Trophoblast cell (in vitro differentiated cells and primary cell): ENCODE measurements at regions not wholly inside any gene's neighbourhood (a gene's known extent, or its start where the extent isn't known, plus 50 kb on each side); places are given as distances from the start of the nearest gene placed in this dataset.
"Not testable (repeated sequence)": the region's sequence is repeated elsewhere in the genome, so short reads cannot be mapped to it uniquely, and the experiment has no call there.

ENCODE experiments used
- DNase-seq, 2 donors: peaks; one replicate each; pipeline ENCODE4 v3.0.0-alpha.2; 2016
- H2AFZ ChIP-seq: 2 replicates; pipeline ENCODE4 v1.6.1; 2013; ENCODE audit warnings: low read length, moderate library complexity, mild to moderate bottlenecking; ENCODE audit not compliant: insufficient read depth, poor library complexity
- H2AK5ac ChIP-seq: 2 replicates; pipeline ENCODE4 v1.6.1; 2013; ENCODE audit warnings: mild to moderate bottlenecking, low read length
- H2BK120ac ChIP-seq: 2 replicates; pipeline ENCODE4 v1.6.1; 2013; ENCODE audit warnings: low read length, mild to moderate bottlenecking, moderate library complexity; ENCODE audit not compliant: insufficient read depth, poor library complexity
- H2BK12ac ChIP-seq: 2 replicates; pipeline ENCODE4 v1.6.1; 2013; ENCODE audit warnings: mild to moderate bottlenecking, low read length, moderate library complexity
- H2BK5ac ChIP-seq: 2 replicates; pipeline ENCODE4 v1.6.1; 2013; ENCODE audit warnings: low read length, low read depth, moderate library complexity, mild to moderate bottlenecking; ENCODE audit not compliant: poor library complexity
- H3K14ac ChIP-seq: 2 replicates; pipeline ENCODE4 v1.6.1; 2013; ENCODE audit warnings: mild to moderate bottlenecking, low read length
- H3K18ac ChIP-seq: 2 replicates; pipeline ENCODE4 v1.6.1; 2013; ENCODE audit warnings: mild to moderate bottlenecking, low read length
- H3K23ac ChIP-seq: 2 replicates; pipeline ENCODE4 v1.6.1; 2013; ENCODE audit warnings: low read length
- H3K27ac ChIP-seq: 2 replicates; pipeline ENCODE4 v1.5.1; 2013; ENCODE audit warnings: low read depth, mild to moderate bottlenecking, inconsistent platforms, low read length, moderate library complexity
- H3K27me3 ChIP-seq: 2 replicates; pipeline ENCODE4 v1.6.1; 2013; ENCODE audit warnings: inconsistent platforms, mild to moderate bottlenecking, low read length, moderate library complexity; ENCODE audit not compliant: insufficient read depth
- H3K36me3 ChIP-seq, 2 experiments: 1 replicate in 1 of 2; 2 replicates in 1 of 2; pipeline ENCODE4 v1.6.1; 2013; ENCODE audit warnings: low read length in 2 of 2, mild to moderate bottlenecking in 2 of 2, moderate library complexity in 1 of 2; ENCODE audit not compliant: insufficient read depth in 2 of 2, control insufficient read depth in 1 of 2
- H3K4ac ChIP-seq: 2 replicates; pipeline ENCODE4 v1.6.1; 2013; ENCODE audit warnings: low read depth, mild to moderate bottlenecking, low read length, moderate library complexity
- H3K4me1 ChIP-seq, 2 experiments: 1 replicate in 1 of 2; 2 replicates in 1 of 2; pipeline ENCODE4 v1.6.1; 2013; ENCODE audit warnings: low read length in 2 of 2, mild to moderate bottlenecking in 2 of 2, moderate library complexity in 1 of 2; ENCODE audit not compliant: insufficient read depth in 2 of 2, control insufficient read depth in 1 of 2
- H3K4me2 ChIP-seq: 2 replicates; pipeline ENCODE4 v1.6.1; 2013; ENCODE audit warnings: inconsistent platforms, mild to moderate bottlenecking, low read length, moderate library complexity
- H3K4me3 ChIP-seq: 2 replicates; pipeline ENCODE4 v1.5.1; 2013; ENCODE audit warnings: mild to moderate bottlenecking, low read depth, low read length, inconsistent platforms
- H3K79me1 ChIP-seq: one replicate; pipeline ENCODE4 v1.6.1; 2013; ENCODE audit warnings: low read length
- H3K79me2 ChIP-seq: 2 replicates; pipeline ENCODE4 v1.6.1; 2013; ENCODE audit warnings: low read length, mild to moderate bottlenecking; ENCODE audit not compliant: control insufficient read depth, insufficient read depth, poor library complexity
- H3K9ac ChIP-seq: 2 replicates; pipeline ENCODE4 v1.6.1; 2013; ENCODE audit warnings: mild to moderate bottlenecking, low read length
- H3K9me3 ChIP-seq: 2 replicates; pipeline ENCODE4 v1.6.1; 2013; ENCODE audit warnings: low read depth, mild to moderate bottlenecking, control low read depth, inconsistent platforms, low read length; ENCODE audit not compliant: insufficient read depth
- H4K12ac ChIP-seq: 2 replicates; pipeline ENCODE4 v1.6.1; 2013; ENCODE audit warnings: low read depth, mild to moderate bottlenecking, low read length, moderate library complexity
- H4K8ac ChIP-seq: 2 replicates; pipeline ENCODE4 v1.6.1; 2013; ENCODE audit warnings: low read depth, mild to moderate bottlenecking, low read length, moderate library complexity
- H4K91ac ChIP-seq: one replicate; pipeline ENCODE4 v1.6.1; 2013; ENCODE audit warnings: low read depth, mild to moderate bottlenecking, low read length, moderate library complexity
- WGBS: extraction: QIAGEN DNeasy Blood & Tissue Kit; methylation state at CpG from one replicate; pipeline ENCODE4 v1.1.7; 2013; ENCODE audit warnings: missing lambda C conversion rate; ENCODE audit not compliant: insufficient read length, insufficient coverage; ENCODE audit errors: extremely low coverage; 5-methylcytosine and 5-hydroxymethylcytosine counted together

- no peak overlapping the region for H3K4me3 ChIP-seq
- no CpG with 5 or more reads among the region's 1 CpG for WGBS
- H3K79me1 ChIP-seq = no peaks in the 10 kb centered on the region
- no peaks in the 10 kb centered on the region for H3K9me3 ChIP-seq
- H2BK12ac ChIP-seq = no peak overlapping the region
- no peaks in the 10 kb centered on the region for H3K27me3 ChIP-seq
- DNase-seq = no peak
- no peaks in the 10 kb centered on the region for H3K79me2 ChIP-seq
- no peak overlapping the region for H4K12ac ChIP-seq
- H3K4ac ChIP-seq = no peak overlapping the region
- H4K91ac ChIP-seq = no peak overlapping the region
- no peak overlapping the region for H2BK5ac ChIP-seq
- H3K9ac ChIP-seq = no peak overlapping the region
- H3K4me1 ChIP-seq = no peaks in the 10 kb centered on the region
- no peak overlapping the region for H2AFZ ChIP-seq
- no peak overlapping the region for H2BK120ac ChIP-seq
- no peaks in the 10 kb centered on the region for H3K36me3 ChIP-seq
- H2AK5ac ChIP-seq = no peak overlapping the region
- H3K18ac ChIP-seq = no peak overlapping the region
- H3K27ac ChIP-seq = no peak overlapping the region
- H3K14ac ChIP-seq = no peak overlapping the region
- H4K8ac ChIP-seq = no peak overlapping the region
- no peak overlapping the region for H3K4me2 ChIP-seq
- no peak overlapping the region for H3K23ac ChIP-seq
These were observed 652.9 kb downstream of the ETNK1 start for GRCh38 chr12:23277831-23278230.

- Histone ChIP-seq H3K4me1 (no peaks in the 10 kb centered on the region), H3K79me1 (no peaks in the 10 kb centered on the region), H2BK5ac (no peak overlapping the region), H2BK12ac (no peak overlapping the region), H4K12ac (no peak overlapping the region), H4K8ac (no peak overlapping the region), H3K23ac (no peak overlapping the region), H2AFZ (no peak overlapping the region), H2BK120ac (no peak overlapping the region), H3K27me3 (no peaks in the 10 kb centered on the region), H3K4me3 (no peak overlapping the region), H3K18ac (no peak overlapping the region), H2AK5ac (no peak overlapping the region), H4K91ac (no peak overlapping the region), H3K4me2 (no peak overlapping the region), H3K4ac (no peak overlapping the region), H3K27ac (no peak overlapping the region), H3K9ac (no peak overlapping the region), H3K79me2 (no peaks in the 10 kb centered on the region), H3K9me3 (no peaks in the 10 kb centered on the region), H3K36me3 (no peaks in the 10 kb centered on the region), H3K14ac (no peak overlapping the region)
- no CpG with 5 or more reads among the region's 4 CpGs for WGBS
- no peak for DNase-seq
These were observed 656.3 kb downstream of the ETNK1 start for GRCh38 chr12:23281295-23281694.

- no peak overlapping the region for H4K8ac ChIP-seq
- no peaks in the 10 kb centered on the region for H3K9me3 ChIP-seq
- no peak overlapping the region for H3K4me3 ChIP-seq
- no peak overlapping the region for H2AFZ ChIP-seq
- no peaks in the 10 kb centered on the region for H3K4me1 ChIP-seq
- no peak overlapping the region for H3K9ac ChIP-seq
- H2BK120ac ChIP-seq = no peak overlapping the region
- H2BK12ac ChIP-seq = no peak overlapping the region
- no peak overlapping the region for H3K4ac ChIP-seq
- no peaks in the 10 kb centered on the region for H3K27me3 ChIP-seq
- no peak for DNase-seq
- no peaks in the 10 kb centered on the region for H3K79me1 ChIP-seq
- H3K23ac ChIP-seq = no peak overlapping the region
- no peak overlapping the region for H2BK5ac ChIP-seq
- H2AK5ac ChIP-seq = no peak overlapping the region
- no peaks in the 10 kb centered on the region for H3K36me3 ChIP-seq
- no peak overlapping the region for H4K91ac ChIP-seq
- H3K27ac ChIP-seq = no peak overlapping the region
- H4K12ac ChIP-seq = no peak overlapping the region
- H3K18ac ChIP-seq = no peak overlapping the region
- H3K4me2 ChIP-seq = no peak overlapping the region
- H3K14ac ChIP-seq = no peak overlapping the region
- no peaks in the 10 kb centered on the region for H3K79me2 ChIP-seq
These were observed 657.7 kb downstream of the ETNK1 start for GRCh38 chr12:23282701-23283100.

- H3K79me2 ChIP-seq, H2BK5ac ChIP-seq, H3K9me3 ChIP-seq, H2BK120ac ChIP-seq, H3K36me3 ChIP-seq, H3K27me3 ChIP-seq, H3K4me1 ChIP-seq, H3K14ac ChIP-seq, H3K79me1 ChIP-seq, H4K91ac ChIP-seq, H4K12ac ChIP-seq, H3K4ac ChIP-seq, H3K23ac ChIP-seq, H3K9ac ChIP-seq, H2BK12ac ChIP-seq, DNase-seq, H2AFZ ChIP-seq, H3K4me2 ChIP-seq, H3K27ac ChIP-seq, H4K8ac ChIP-seq, H3K4me3 ChIP-seq, H2AK5ac ChIP-seq, H3K18ac ChIP-seq: not testable (repeated sequence)
- no CpG with 5 or more reads among the region's 57 CpGs for WGBS
These were observed 661.0 kb downstream of the ETNK1 start for GRCh38 chr12:23285764-23286530.
